GM12865 (cell line): ENCODE measurements at regions not wholly inside any gene's neighbourhood (a gene's known extent, or its start where the extent isn't known, plus 50 kb on each side); places are given as distances from the start of the nearest gene placed in this dataset.

Experiments
- DNase-seq: peaks from one replicate; pipeline ENCODE4 v3.0.0; 2010; ENCODE audit warnings: low read depth
- H3K4me3 ChIP-seq: 2 replicates; pipeline ENCODE4 v1.5.1; 2011; ENCODE audit warnings: mild to moderate bottlenecking, low read depth, low read length, control low read depth
- TF ChIP-seq, protein P1 (sequence below): IDR thresholded peaks from 2 replicates; pipeline ENCODE4 v1.5.1; 2011; ENCODE audit warnings: low read length, control low read depth, low read depth, inconsistent platforms; ENCODE audit not compliant: insufficient read depth; ENCODE audit errors: missing control alignments

DNA sequence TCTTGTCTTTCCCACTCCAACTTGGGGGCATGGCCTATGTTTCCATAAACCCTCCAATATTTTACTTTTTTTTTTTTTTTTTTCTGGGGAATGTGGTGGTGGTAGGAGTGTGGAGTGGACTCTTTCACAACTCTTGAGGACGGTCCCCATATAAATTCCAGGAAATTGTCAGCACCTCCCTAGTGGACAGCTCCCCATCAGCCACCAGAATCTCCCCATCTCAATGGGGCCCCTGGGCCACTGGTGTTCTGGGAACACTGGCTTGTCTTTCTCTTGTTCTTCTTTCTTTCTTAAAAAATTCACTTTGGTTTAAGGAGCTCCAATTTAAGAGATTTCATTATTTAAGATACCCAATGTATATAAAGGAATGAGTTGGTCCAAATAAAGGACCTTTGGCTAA, 74.1 kb downstream of the ADM start:
- no peak overlapping the region for H3K4me3 ChIP-seq
- TF ChIP-seq, protein P1, sequence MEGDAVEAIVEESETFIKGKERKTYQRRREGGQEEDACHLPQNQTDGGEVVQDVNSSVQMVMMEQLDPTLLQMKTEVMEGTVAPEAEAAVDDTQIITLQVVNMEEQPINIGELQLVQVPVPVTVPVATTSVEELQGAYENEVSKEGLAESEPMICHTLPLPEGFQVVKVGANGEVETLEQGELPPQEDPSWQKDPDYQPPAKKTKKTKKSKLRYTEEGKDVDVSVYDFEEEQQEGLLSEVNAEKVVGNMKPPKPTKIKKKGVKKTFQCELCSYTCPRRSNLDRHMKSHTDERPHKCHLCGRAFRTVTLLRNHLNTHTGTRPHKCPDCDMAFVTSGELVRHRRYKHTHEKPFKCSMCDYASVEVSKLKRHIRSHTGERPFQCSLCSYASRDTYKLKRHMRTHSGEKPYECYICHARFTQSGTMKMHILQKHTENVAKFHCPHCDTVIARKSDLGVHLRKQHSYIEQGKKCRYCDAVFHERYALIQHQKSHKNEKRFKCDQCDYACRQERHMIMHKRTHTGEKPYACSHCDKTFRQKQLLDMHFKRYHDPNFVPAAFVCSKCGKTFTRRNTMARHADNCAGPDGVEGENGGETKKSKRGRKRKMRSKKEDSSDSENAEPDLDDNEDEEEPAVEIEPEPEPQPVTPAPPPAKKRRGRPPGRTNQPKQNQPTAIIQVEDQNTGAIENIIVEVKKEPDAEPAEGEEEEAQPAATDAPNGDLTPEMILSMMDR: no peak
- no peak for DNase-seq

DNA sequence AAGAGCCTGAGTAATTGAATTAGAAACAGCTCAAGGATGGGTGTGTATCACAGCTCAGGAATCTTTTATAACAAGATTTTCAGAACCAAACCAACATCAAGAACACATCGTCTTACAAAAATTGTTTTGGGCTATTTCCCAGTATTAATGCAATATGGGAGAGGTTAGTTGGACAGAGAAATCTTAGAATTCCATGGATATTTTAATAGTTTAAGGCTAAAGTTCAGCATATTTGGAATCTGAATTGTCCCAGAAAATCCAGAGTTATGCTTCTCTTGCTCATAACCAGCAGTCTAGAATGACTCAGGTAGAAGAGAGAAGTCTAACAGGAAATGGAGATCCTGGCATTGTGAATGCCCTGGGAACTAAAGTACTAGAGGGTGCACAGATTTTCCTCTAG, 74.6 kb downstream of the ADM start:
- no peak overlapping the region for H3K4me3 ChIP-seq
- TF ChIP-seq, protein P1: no peak
- DNase-seq: no peak

DNA sequence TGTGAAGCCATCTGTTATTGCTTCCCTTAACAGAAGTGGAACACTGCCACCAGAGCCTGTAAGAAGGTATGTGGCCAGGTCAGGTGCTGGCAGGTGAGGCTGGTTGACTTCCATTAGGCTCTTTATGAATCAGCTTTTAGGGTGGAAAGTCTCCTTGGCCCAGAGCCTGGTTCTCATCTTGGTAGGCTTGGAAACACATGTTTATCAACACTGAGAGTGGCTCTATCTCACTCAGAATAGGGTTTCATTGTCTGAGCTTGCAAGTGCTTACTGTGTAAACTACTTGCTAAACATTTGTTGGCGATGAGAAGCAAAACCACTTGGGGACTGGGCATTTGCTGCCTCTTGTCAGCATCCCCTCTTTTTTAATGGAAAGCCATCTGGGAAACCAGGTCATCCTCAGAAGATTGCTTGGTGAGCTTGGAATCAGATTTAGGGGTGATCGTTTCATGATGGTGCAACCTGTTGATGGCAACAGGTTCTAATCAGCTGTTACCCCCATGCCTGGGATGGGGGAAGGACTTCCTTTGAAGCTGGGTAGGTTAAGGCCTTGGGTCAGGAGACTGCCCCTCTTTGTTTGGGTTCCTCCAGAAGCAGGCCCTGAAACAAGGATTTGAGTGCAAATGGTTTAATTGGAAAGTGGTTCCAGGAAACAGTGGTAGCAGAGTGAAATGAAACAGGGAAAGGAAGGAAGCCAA, 75.0 kb upstream of the AMPD3 start:
- no peak overlapping the region for H3K4me3 ChIP-seq
- TF ChIP-seq, protein P1: no peak
- DNase-seq: no peak

DNA sequence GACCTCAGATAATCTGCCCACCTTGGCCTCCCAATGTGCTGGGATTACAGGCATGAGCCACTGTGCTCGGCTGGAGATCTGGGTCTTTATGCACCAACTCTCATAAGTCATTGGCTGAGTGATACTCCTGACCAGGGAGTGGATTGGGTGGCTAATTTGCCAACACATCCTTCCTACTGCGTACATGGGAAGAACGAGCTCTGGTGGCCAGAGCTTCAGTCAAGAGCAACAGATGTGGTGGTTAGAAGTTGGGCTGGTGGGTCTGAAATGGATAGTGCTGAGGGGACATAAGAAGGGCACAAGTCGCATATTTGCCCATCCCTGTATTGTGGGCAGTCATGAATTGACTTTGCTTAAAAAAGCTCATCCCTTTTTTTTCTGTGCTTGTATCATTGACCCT, 74.1 kb upstream of the AMPD3 start:
- TF ChIP-seq, protein P1: no peak
- no peak for DNase-seq
- no peak overlapping the region for H3K4me3 ChIP-seq

DNA sequence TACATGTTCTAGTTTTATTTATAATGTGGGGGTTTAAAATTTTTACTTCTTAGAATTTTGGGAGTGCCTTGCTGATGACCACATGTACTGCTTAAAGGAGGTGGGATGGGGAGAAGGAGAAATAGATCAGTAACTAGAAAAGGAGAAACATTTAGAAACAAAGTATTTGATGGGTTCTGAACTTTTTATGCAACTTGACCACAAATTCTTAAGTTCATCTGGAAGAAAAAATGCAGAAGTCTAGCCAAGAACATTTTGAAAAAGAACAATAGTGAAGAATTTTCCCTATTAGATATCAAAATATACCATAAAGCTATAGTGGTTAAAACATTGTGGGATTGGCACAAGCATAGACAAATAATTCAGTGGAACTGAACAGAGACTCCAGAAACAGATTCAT, 73.3 kb upstream of the AMPD3 start:
- H3K4me3 ChIP-seq: no peak overlapping the region
- no peak for DNase-seq
- TF ChIP-seq, protein P1: no peak

DNA sequence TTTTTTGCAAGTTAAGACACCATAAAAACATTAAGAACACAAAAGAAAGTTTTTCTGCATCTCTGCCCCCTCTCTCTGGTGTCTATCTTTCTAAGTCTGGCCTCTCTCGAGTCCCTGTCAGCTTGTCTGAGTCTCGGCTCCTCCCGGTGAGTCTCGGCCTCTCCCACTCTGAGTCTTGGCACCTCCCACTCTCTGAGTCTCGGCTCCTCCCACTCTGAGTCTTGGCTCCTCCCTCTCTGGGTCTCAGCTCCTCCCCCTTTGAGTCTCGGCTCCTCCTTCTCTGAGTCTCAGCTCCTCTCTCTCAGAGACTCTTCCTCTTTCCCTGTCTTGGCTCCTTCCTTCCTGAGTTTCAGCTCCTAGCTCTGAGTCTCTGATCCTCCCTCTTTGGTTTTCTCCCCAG, 72.5 kb upstream of the AMPD3 start:
- DNase-seq: peak; percentile 18
- no peak overlapping the region for H3K4me3 ChIP-seq
- TF ChIP-seq, protein P1: no peak

DNA sequence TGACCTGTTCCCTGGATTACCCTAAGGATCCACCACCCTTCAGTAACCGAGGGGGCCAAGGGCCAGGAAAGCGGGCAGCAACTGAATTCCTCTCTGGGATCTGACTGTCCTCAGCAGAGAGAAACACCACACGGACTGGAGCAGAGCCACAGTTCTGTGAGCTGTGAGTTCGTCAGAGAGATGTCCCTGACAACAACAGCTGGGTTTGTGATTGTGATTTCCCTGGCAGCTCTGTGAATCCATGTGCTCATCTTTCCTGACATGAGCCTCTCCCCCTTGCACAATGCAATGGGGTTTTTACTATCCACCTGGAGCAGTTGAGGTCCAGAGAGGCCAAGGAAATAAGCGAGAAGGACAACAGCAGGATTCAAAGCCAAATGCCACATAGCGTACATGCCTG, 69.4 kb upstream of the AMPD3 start:
- TF ChIP-seq, protein P1: no peak
- no peak for DNase-seq
- no peak overlapping the region for H3K4me3 ChIP-seq
